Activated B cell treated with CpG ODN at 0.5 μM for 24 hours (primary cell): ENCODE measurements at regions not wholly inside any gene's neighbourhood (a gene's known extent, or its start where the extent isn't known, plus 50 kb on each side); places are given as distances from the start of the nearest gene placed in this dataset.
"Not testable (repeated sequence)": the region's sequence is repeated elsewhere in the genome, so short reads cannot be mapped to it uniquely, and the experiment has no call there.

Source experiments
- ATAC-seq: fragments of 200-7000 bp; cut with Tn5 transposase; one replicate; pipeline ENCODE4 v1.10.0; 2021; ENCODE audit warnings: low read depth, mild to moderate bottlenecking, moderate library complexity
- CTCF ChIA-PET: fragments of 350-600 bp; sonication (Branson Sonifier 250); formaldehyde crosslinking; loops from one replicate; lab custom pipeline; 2021; ENCODE audit warnings: antibody characterized with exemption; lab: Charles Lee
- POLR2A ChIA-PET: fragments of 350-600 bp; sonication (Branson Sonifier 250); formaldehyde crosslinking; loops from one replicate; lab custom pipeline; 2021; ENCODE audit warnings: antibody characterized with exemption; lab: Charles Lee
- DNase-seq: peaks from one replicate; pipeline ENCODE4 v3.0.0; 2022
- H3K27ac Mint-ChIP-seq: one replicate; pipeline ENCODE4 v1.8.0; 2020; ENCODE audit warnings: mixed read lengths
- H3K27me3 Mint-ChIP-seq: one replicate; pipeline ENCODE4 v1.8.0; 2021; ENCODE audit warnings: mixed read lengths
- H3K36me3 Mint-ChIP-seq: one replicate; pipeline ENCODE4 v1.8.0; 2021; ENCODE audit warnings: low read depth, mixed read lengths
- H3K4me1 Mint-ChIP-seq: one replicate; pipeline ENCODE4 v1.8.0; 2021; ENCODE audit warnings: mixed read lengths
- H3K4me3 Mint-ChIP-seq: one replicate; pipeline ENCODE4 v1.8.0; 2020; ENCODE audit warnings: mild to moderate bottlenecking, mixed read lengths
- H3K9me3 Mint-ChIP-seq: one replicate; pipeline ENCODE4 v1.8.0; 2020; ENCODE audit warnings: mixed read lengths
- CTCF ChIP-seq: fragments of 200-600 bp; IDR thresholded peaks from one replicate; pipeline ENCODE4 v1.8.0; 2022; ENCODE audit warnings: antibody characterized with exemption, mild to moderate bottlenecking
- intact Hi-C: fragments of 100-400 bp; cut with micrococcal nuclease; formaldehyde crosslinking; loops from one replicate; pipeline ENCODE4 v1.15.1; 2024

DNA sequence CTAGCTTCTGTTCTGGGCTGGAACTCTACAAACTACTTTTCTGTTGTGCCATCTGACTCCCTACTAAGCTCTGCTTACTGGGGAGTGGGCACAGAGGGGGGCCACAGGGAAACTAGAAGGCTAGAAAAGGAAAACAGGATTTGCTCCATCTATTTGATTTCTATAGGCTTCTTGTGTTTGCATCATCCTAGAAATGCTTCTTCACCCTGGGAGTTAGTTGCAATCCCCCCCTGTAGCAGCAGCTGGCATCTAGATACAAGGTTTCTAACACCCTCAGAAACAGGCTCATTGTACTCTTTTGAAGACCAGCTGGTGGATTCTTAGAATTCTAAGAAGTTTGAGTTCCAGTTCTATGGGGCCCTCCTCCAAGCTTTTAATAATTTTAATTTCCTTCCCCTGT, 213.4 kb downstream of the TMA16 start:
- no peak for DNase-seq
- peaks cover 7% of the 10 kb centered on the region for H3K27me3 Mint-ChIP-seq
- no peaks in the 10 kb centered on the region for H3K36me3 Mint-ChIP-seq
- no peak overlapping the region for H3K27ac Mint-ChIP-seq
- no peaks in the 10 kb centered on the region for H3K9me3 Mint-ChIP-seq
- POLR2A ChIA-PET, result no interaction called here
- intact Hi-C loops, result no loop called here
- no peak for ATAC-seq
- CTCF ChIA-PET, result no interaction called here
- H3K4me3 Mint-ChIP-seq, result no peak overlapping the region
- TF ChIP-seq CTCF, result no peak
- no peaks in the 10 kb centered on the region for H3K4me1 Mint-ChIP-seq

DNA sequence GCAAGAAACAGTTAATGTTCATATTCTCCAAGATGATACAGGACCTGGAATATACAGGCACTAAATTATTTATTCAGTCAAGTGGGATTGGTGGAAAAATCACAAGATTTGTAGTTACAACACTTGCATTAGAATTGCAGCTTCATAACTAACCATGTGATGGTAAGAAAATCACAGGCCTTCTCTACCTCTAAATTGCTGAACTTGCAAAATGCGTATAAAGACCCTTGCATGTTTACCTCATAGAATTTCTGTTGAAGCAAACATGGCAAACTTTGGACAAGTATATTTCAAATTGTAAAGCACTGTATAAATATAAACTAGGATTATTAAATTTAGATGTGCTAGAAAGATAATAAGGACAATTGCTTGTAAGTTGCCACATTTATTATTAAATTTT, 215.1 kb downstream of the TMA16 start:
- ATAC-seq, result no peak
- intact Hi-C loops, result no loop called here
- H3K4me3 Mint-ChIP-seq, result no peak overlapping the region
- TF ChIP-seq CTCF, result no peak
- ChIA-PET CTCF (interaction anchor here (1.3 kb wide), 1 partner anchor 159 kb away, joined by 5 read pairs; no protein-coding TSS in a partner anchor), POLR2A (no interaction called here)
- DNase-seq, result no peak
- peaks cover 3% of the 10 kb centered on the region for H3K27me3 Mint-ChIP-seq
- H3K4me1 Mint-ChIP-seq, result no peaks in the 10 kb centered on the region
- no peaks in the 10 kb centered on the region for H3K36me3 Mint-ChIP-seq
- H3K27ac Mint-ChIP-seq, result no peak overlapping the region
- no peaks in the 10 kb centered on the region for H3K9me3 Mint-ChIP-seq

DNA sequence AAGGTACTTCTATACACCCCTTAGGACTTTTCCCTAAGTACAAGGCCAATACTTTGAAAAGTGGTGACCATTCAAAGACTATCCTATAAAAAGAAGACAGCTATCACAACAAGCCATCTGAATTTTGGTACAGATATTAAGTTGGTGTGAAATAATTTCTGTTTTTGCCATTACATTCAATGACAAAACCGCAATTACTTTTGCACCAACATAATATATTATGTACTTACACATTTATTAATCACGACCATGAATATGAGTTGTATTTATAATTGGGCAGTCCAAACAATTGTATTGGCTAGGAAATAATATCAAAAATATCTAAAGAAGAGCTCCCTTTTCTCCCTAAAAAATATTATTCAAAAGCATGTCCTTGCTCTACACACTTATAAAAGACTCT, 215.7 kb downstream of the TMA16 start:
- no peaks in the 10 kb centered on the region for H3K4me1 Mint-ChIP-seq
- DNase-seq (no peak), ATAC-seq (no peak)
- no peak for TF ChIP-seq CTCF
- H3K4me3 Mint-ChIP-seq, result no peak overlapping the region
- H3K27ac Mint-ChIP-seq, result no peak overlapping the region
- no peaks in the 10 kb centered on the region for H3K9me3 Mint-ChIP-seq
- intact Hi-C loops, result no loop called here
- H3K36me3 Mint-ChIP-seq, result no peaks in the 10 kb centered on the region
- ChIA-PET POLR2A (interaction anchor here (0.6 kb wide), 1 partner anchor 175 kb away, joined by 3 read pairs; no protein-coding TSS in a partner anchor), CTCF (interaction anchor here (1.3 kb wide), 1 partner anchor 160 kb away, joined by 5 read pairs; no protein-coding TSS in a partner anchor)
- peaks cover 3% of the 10 kb centered on the region for H3K27me3 Mint-ChIP-seq

DNA sequence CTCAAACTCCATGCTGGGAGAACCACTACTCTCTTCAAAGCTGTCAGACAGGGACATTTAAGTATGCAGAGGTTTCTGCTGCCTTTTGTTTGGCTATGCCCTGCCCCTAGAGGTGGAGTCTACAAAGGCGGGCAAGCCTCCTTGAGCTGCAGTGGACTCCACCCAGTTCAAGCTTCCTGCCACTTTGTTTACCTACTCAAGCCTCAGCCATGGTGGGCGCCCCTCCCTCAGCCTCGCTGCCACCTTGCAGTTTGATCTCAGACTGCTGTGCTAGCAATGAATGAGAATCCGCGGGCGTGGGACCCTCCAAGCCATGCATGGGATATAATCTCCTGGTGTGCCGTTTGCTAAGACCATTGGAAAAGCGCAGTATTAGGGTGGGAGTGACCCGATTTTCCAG, 230.0 kb downstream of the TMA16 start:
- ATAC-seq, H3K4me3 Mint-ChIP-seq, H3K4me1 Mint-ChIP-seq, intact Hi-C loops, H3K36me3 Mint-ChIP-seq, DNase-seq, POLR2A ChIA-PET, H3K27ac Mint-ChIP-seq, H3K9me3 Mint-ChIP-seq, CTCF ChIA-PET: not testable (repeated sequence)
- H3K27me3 Mint-ChIP-seq, result peaks cover 11% of the 10 kb centered on the region

DNA sequence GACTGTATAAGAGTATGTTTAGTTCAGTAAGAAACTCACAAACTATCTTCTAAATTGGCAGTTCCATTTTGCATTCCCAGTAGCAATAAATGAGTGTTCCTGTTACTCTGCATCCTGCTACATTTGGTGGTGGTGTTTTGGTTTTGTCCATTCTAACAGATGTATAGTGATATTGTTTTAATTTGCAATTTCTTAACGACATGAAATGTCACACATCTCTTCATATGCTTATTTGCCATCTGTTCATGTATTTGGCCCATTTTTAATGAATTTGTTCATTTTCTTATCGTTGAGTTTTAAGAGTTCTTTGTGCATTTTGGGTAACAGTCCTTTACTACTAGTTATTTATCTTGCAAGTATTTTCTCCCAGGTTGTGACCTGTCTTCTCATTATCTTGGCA, 232.2 kb downstream of the TMA16 start:
- H3K9me3 Mint-ChIP-seq, result peaks cover 7% of the 10 kb centered on the region
- POLR2A ChIA-PET, result no interaction called here
- H3K27ac Mint-ChIP-seq, result no peak overlapping the region
- no peak for DNase-seq
- ATAC-seq, result no peak
- CTCF ChIA-PET, result no interaction called here
- no peak overlapping the region for H3K4me3 Mint-ChIP-seq
- H3K4me1 Mint-ChIP-seq, result no peaks in the 10 kb centered on the region
- no peaks in the 10 kb centered on the region for H3K36me3 Mint-ChIP-seq
- peaks cover 16% of the 10 kb centered on the region for H3K27me3 Mint-ChIP-seq
- intact Hi-C loops, result no loop called here
- TF ChIP-seq CTCF, result no peak

- Mint-ChIP-seq H3K36me3 (no peaks in the 10 kb centered on the region), H3K4me3 (no peak overlapping the region), H3K9me3 (peaks cover 11% of the 10 kb centered on the region), H3K27me3 (peaks cover 16% of the 10 kb centered on the region), H3K4me1 (no peaks in the 10 kb centered on the region), H3K27ac (no peak overlapping the region)
- CTCF ChIA-PET, result no interaction called here
- POLR2A ChIA-PET, result no interaction called here
- DNase-seq (no peak), ATAC-seq (no peak)
- intact Hi-C loops, result no loop called here
- no peak for TF ChIP-seq CTCF
Measured at GRCh38 chr4:163731071-163731470, 236.6 kb downstream of the TMA16 start.
